ENCODE measurements at regions not wholly inside any gene's neighbourhood (a gene's known extent, or its start where the extent isn't known, plus 50 kb on each side); places are given as distances from the start of the nearest gene placed in this dataset.

GRCh38 chr11:13869398-13869886, 93.1 kb upstream of the SPON1 start:
- DNase-seq (ENCODE audit: low read depth) = no peak

GRCh38 chr11:13874597-13874996, 87.9 kb upstream of the SPON1 start:
- DNase-seq (ENCODE audit: low read depth) = no peak

GRCh38 chr11:13875643-13876042, 86.9 kb upstream of the SPON1 start:
- DNase-seq (ENCODE audit: low read depth) = no peak

GRCh38 chr11:13876423-13876822, 86.1 kb upstream of the SPON1 start:
- DNase-seq (ENCODE audit: low read depth) = no peak

GRCh38 chr11:13878077-13878476, 84.4 kb upstream of the SPON1 start:
- DNase-seq (ENCODE audit: low read depth) = no peak

GRCh38 chr11:13880634-13881033, 81.9 kb upstream of the SPON1 start:
- peak; percentile 51 for DNase-seq (ENCODE audit: low read depth)

- no peak for DNase-seq (ENCODE audit: low read depth)
These were observed 81.2 kb upstream of the SPON1 start for GRCh38 chr11:13881226-13881905.

- DNase-seq (ENCODE audit: low read depth) = no peak
These were observed 79.5 kb upstream of the SPON1 start for GRCh38 chr11:13883042-13883441.

- DNase-seq (ENCODE audit: low read depth) = no peak
These were observed 78.9 kb upstream of the SPON1 start for GRCh38 chr11:13883589-13883988.

GRCh38 chr11:13884158-13884799, 78.2 kb upstream of the SPON1 start:
- peak; percentile 64 for DNase-seq (ENCODE audit: low read depth)

- no peak for DNase-seq (ENCODE audit: low read depth)
These were observed 77.4 kb upstream of the SPON1 start for GRCh38 chr11:13885083-13885482.

GRCh38 chr11:13889552-13890249, 72.8 kb upstream of the SPON1 start:
- peak; percentile 32 for DNase-seq (ENCODE audit: low read depth)

- no peak for DNase-seq (ENCODE audit: low read depth)
These were observed 70.6 kb upstream of the SPON1 start for GRCh38 chr11:13891911-13892310.

GRCh38 chr11:13896175-13896980, 66.1 kb upstream of the SPON1 start:
- no peak for DNase-seq (ENCODE audit: low read depth)

- no peak for DNase-seq (ENCODE audit: low read depth)
These were observed 65.6 kb upstream of the SPON1 start for GRCh38 chr11:13896981-13897353.

GRCh38 chr11:13897646-13898276, 64.8 kb upstream of the SPON1 start:
- no peak for DNase-seq (ENCODE audit: low read depth)

GRCh38 chr11:13899603-13900002, 62.9 kb upstream of the SPON1 start:
- DNase-seq (ENCODE audit: low read depth) = no peak

- DNase-seq (ENCODE audit: low read depth) = no peak
These were observed 60.0 kb upstream of the SPON1 start for GRCh38 chr11:13902523-13902922.

GRCh38 chr11:13905137-13905781, 57.3 kb upstream of the SPON1 start:
- DNase-seq (ENCODE audit: low read depth) = no peak

- no peak for DNase-seq (ENCODE audit: low read depth)
These were observed 54.8 kb upstream of the SPON1 start for GRCh38 chr11:13907678-13908077.

GRCh38 chr11:13908535-13908934, 54.0 kb upstream of the SPON1 start:
- peak; percentile 20 for DNase-seq (ENCODE audit: low read depth)
